ENCODE measurements at regions not wholly inside any gene's neighbourhood (a gene's known extent, or its start where the extent isn't known, plus 50 kb on each side); places are given as distances from the start of the nearest gene placed in this dataset.

DNA sequence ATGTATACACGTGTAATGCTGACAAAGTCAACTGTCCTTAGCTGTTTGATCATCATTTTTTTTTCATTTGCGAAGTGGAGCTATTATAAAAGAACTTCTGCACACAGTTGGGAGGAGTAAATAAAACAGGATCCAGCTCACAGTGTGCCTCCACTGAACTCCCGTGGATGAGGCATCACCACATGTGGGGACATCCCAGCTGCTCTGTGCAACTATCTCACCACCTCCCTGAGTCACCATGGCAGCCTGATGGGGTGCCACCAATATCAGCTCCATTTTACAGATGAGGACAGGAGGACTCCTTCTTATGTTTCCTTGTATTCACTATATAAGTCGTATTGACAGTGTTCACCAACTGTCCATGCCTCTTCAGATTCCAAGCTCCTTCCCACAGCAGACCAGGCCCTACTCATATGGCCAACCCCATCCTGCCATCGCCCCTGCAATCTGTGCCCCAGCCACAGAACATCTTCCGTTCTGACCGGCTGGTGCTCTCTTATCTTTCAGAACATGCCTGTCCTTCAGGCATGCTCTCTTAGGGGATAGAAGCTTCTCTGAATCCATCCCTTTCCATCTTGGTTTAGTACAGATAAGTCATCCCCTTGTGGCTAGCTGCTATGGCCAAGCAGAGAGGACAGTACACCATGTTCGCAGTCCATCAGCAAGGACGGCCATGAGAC is 288.1 kb downstream of the RNF144A start:
- TF ChIP-seq CTCF (IDR thresholded peaks at IDR 0.05 in 4 of 5, conservative IDR thresholded peaks at IDR 0.05 in 1 of 5) (no peak), POLR2A (IDR thresholded peaks at IDR 0.05) (no peak)
